WI38 (cell line): ENCODE measurements at regions not wholly inside any gene's neighbourhood (a gene's known extent, or its start where the extent isn't known, plus 50 kb on each side); places are given as distances from the start of the nearest gene placed in this dataset.

Experiments
- H3K4me3 ChIP-seq: 2 replicates; pipeline ENCODE4 v1.5.1; 2011; ENCODE audit warnings: low read depth, mild to moderate bottlenecking, control low read depth, low read length
- CTCF ChIP-seq: IDR thresholded peaks from 2 replicates; pipeline ENCODE4 v1.5.1; 2012; ENCODE audit warnings: low read depth, mild to moderate bottlenecking, control low read depth, low read length

- no peak for TF ChIP-seq CTCF
- H3K4me3 ChIP-seq: no peak overlapping the region
These were observed 159.4 kb upstream of the PRR16 start for GRCh38 chr5:120304663-120305062.

- no peak for TF ChIP-seq CTCF
- no peak overlapping the region for H3K4me3 ChIP-seq
These were observed 157.8 kb upstream of the PRR16 start for GRCh38 chr5:120306303-120306702.

DNA sequence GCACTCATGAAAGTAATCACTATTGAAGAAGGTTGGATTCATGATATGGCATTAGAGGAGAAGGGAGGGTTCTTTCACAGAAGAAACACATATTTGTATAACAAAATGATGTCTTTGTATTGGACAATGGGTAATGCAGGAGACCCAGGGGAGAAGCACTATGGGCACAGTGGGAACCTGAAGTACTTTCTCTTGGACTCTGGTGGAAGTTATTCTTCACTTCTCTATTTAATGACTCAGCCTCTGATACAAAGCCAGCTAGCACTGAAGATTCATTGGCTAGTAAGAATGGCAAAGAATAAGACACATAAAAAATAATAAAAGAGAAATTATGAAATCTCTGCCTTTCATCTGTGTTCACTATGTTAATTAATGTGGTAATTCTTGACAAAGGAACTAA is 149.9 kb upstream of the PRR16 start:
- no peak for TF ChIP-seq CTCF
- H3K4me3 ChIP-seq: no peak overlapping the region

DNA sequence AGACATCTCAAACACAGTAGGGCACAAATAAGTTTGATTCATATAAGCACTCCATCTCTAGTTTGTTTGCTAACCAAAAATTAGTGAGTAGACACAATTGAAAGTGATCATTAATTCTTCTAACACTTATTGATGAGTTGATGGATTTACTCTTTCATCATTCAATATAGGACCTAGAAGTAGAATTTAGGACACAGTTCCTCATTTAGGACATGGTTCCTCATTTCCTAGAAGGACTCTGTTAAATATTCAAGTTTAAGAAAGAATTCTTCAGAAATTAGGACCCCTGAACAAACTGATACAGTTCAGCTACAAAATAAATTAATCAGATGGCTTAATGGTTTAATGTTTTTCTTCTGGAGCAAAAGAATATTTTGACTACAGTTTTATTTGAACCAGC is 143.5 kb upstream of the PRR16 start:
- TF ChIP-seq CTCF: no peak
- no peak overlapping the region for H3K4me3 ChIP-seq

GRCh38 chr5:120326651-120327050 is 137.4 kb upstream of the PRR16 start:
- TF ChIP-seq CTCF: no peak

GRCh38 chr5:120327180-120327579 is 136.9 kb upstream of the PRR16 start:
- no peak for TF ChIP-seq CTCF
- H3K4me3 ChIP-seq: no peak overlapping the region

More at GRCh38 chr5:120326651-120327050, 137.4 kb upstream of the PRR16 start:
- no peak overlapping the region for H3K4me3 ChIP-seq

DNA sequence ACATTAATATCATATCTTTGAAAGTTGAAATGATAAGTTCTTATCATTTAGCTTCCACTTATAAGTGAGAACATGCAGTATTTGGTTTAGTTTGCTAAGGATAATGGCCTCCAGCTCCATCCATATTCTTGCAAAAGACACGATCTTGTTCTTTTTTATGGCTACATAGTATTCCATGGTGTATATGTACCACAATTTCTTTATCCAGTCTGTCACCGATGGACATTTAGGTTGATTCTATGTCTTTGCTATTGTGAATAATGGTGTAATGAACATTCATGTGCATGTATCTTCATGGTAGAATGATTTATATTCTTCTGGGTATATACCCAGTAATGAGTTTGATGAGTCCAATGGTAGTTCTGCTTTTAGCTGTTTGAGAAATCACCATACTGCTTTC is 135.0 kb upstream of the PRR16 start:
- H3K4me3 ChIP-seq: no peak overlapping the region
- TF ChIP-seq CTCF: no peak
